ENCODE measurements at regions not wholly inside any gene's neighbourhood (a gene's known extent, or its start where the extent isn't known, plus 50 kb on each side); places are given as distances from the start of the nearest gene placed in this dataset.

- TF ChIP-seq CTCF (IDR thresholded peaks at IDR 0.05), result no peak
- TF ChIP-seq POLR2A (IDR thresholded peaks at IDR 0.05), result no peak
Observed at GRCh38 chr6:148217051-148217450, 125.6 kb upstream of the SASH1 start.

Data from body of pancreas (tissue), 4 donors.